ENCODE measurements at regions not wholly inside any gene's neighbourhood (a gene's known extent, or its start where the extent isn't known, plus 50 kb on each side); places are given as distances from the start of the nearest gene placed in this dataset.

DNA sequence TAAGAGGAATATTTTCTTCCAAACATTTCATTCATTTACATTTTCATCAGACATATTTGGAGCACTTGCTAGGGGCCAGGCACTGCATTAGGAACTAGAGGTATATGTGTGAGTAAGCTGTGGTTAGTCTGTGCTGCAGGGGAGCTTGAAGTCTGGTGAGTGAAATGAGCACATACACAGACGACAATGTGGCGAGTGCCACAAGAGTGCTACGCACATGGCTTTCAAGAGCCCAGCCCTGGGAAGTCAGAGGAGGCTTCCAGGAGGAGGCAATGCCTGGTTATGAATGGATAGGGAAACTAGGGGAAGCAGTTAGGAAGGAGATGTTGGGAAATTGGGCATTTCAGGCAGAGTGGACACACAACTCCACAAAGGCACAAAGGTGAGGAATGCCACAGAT, 171.8 kb downstream of the IER5 start:
- TF ChIP-seq POLR2A (IDR thresholded peaks at IDR 0.05; ENCODE audit: borderline replicate concordance, extremely low read depth, insufficient read depth, insufficient read length) (no peak), CTCF (IDR thresholded peaks at IDR 0.05 in 2 of 3, conservative IDR thresholded peaks at IDR 0.05 in 1 of 3; ENCODE audit: borderline replicate concordance in 1 of 3, insufficient read depth in 1 of 3, low read depth in 2 of 3, low read length in 2 of 3) (no peak), CBX3 (IDR thresholded peaks at IDR 0.05; ENCODE audit: low read depth) (no peak), CEBPB (IDR thresholded peaks at IDR 0.05; ENCODE audit: low read depth) (no peak), SP1 (IDR thresholded peaks at IDR 0.05; ENCODE audit: low read depth) (no peak), POLR2AphosphoS5 (IDR thresholded peaks at IDR 0.05; ENCODE audit: low read depth, low read length) (no peak), YY1 (IDR thresholded peaks at IDR 0.05; ENCODE audit: extremely low read depth, insufficient replicate concordance, low read depth, low read length) (no peak), RAD21 (IDR thresholded peaks at IDR 0.05; ENCODE audit: low read depth) (no peak), SRF (IDR thresholded peaks at IDR 0.05; ENCODE audit: low read depth) (no peak)
